UCSD-AML1 (cell line): ENCODE measurements at regions not wholly inside any gene's neighbourhood (a gene's known extent, or its start where the extent isn't known, plus 50 kb on each side); places are given as distances from the start of the nearest gene placed in this dataset.
"Not testable (repeated sequence)": the region's sequence is repeated elsewhere in the genome, so short reads cannot be mapped to it uniquely, and the experiment has no call there.

Experiments used
- DNase-seq: peaks from one replicate; lab custom pipeline; 2025; ENCODE audit not compliant: unreplicated experiment; lab: John Stamatoyannopoulos, UW

DNA sequence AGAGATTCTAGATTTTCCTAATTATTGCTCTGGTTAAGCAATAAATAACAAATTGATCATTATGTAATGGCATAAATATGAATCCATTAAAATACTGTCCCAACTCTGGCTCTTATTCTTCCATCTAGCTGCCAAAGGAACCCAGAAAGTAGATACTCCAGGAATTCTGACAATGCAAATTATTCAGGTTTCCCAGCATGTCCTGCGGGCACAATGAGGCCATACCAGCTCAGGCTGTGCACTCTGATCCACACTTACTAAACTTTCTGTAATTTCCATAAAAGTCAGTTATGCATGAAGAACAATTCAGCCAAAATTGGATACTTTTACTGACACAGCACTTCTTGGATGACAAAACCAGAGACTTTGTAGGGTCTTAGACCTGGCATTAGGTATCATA lies 576.3 kb downstream of the KCNH5 start:
- no peak for DNase-seq

DNA sequence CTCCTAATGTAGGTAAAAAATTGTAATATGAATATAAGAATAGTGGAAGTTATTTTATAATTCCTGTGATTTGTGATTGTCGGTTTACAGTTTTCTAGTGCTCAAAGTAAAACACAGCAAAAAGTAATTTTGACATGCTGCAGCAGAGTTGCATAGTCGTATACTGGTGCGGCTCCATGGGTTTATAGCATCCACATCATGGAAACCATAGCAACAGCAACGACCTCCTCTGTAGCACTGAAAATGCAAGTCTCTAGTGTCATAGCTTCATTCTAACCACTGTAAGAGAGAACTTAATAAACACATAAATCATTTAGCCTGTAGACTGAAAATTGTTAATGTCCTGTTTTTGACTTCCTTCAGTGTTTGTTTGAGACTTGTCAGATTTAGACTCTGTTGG lies 574.3 kb downstream of the KCNH5 start:
- DNase-seq: no peak

DNA sequence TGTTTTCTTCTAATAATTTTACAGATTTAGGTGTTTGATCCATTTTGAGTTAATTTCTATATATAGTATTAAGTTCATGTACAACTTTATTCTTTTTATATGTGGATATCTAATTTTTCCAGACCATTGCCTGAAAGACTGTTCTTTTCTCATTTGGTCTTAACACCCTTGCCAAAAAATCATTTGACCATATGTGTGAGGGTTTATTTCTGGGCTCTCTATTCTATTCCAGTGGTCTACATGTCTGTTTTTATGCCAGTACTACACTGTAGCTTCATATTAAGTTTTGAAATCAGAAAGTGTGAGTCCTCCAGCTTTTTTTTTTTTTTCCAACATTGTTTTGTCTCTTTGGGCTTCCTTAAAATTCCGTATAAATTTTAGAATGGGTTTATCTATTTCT lies 554.1 kb downstream of the KCNH5 start:
- no peak for DNase-seq

DNA sequence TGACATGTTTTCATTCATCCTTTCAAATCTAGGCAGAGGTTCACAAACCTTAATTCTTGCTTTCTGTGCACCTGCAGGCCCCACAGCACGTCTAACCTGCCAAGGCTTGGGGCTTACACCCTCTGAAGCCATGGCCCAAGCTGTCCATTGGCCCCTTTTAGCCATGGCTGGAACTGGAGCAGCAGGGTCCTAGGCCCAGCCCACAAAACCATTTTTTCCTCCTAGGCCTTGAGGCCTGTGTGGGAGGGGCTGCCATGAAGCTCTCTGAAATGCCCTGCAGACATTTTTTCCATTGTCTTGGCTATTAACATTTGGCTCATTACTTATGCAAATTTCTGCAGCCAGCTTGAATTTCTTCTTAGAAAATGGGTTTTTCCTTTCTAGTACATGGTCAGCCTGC lies 547.5 kb downstream of the KCNH5 start:
- DNase-seq: no peak

DNA sequence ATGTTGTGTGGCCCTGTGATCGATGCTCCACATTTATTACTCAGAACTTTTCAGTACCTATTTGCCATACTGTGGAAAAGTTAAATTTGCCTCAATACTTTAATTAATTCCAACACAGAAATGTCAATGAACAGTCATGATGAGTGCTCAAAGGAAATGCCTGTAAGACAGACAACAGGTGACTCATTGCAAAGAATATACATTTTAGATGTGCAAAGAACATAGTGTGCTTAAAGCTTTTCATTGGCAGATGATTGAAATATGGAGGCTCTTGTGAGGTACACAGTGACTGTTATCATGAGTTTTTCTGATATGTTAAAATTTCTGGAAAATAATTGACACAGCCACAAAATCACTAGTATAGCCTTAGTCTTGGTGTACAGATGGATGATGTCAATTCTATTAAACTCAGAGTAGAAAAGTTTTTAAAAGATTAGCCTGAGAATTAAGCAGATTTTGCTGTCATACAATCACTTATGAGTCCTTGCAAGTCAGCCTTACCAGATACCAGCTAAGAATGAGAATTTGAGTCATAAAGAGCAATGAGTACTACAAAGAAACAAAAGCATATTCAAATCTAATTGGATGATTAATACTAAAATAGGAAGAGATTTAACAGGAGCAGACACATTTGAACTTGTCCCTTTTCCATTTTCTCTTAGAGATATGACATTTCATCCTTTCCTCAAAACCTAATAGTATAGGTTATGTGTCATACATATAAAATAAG lies 544.1 kb downstream of the KCNH5 start:
- no peak for DNase-seq

DNA sequence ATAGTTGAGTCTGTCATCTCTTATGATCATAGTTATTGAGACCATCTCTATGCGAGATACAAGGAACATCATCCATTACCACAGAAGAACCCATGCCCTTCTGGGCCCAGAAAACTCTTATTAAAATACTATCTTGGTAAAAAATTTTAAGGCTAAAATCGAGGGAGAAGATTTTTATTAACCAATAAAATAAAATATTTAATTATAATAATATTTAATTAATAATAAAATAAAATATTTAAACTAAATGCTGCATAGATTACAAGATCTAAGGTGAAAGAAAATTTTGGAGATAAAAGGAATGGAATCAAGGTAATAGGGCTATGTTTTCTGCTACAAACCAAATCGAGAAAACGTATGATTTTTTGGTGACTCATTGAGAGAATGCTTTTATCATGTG lies 540.2 kb downstream of the KCNH5 start:
- no peak for DNase-seq

DNA sequence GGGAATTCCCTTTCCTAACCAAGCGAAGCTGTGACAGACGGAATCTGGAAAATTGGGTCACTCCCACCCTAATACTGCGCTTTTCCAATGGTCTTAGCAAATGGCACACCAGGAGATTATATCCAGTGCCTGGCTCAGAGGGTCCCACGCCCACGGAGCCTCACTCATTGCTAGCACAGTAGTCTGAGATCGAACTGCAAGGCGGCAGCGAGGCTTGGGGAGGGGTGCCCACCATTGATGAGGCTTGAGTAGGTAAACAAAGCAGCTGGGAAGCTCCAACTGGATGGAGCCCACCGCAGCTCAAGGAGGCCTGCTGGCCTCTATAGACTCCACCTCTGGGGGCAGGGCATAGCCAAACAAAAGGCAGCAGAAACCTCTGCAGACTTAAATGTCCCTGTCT lies 523.9 kb downstream of the KCNH5 start:
- DNase-seq: not testable (repeated sequence)

DNA sequence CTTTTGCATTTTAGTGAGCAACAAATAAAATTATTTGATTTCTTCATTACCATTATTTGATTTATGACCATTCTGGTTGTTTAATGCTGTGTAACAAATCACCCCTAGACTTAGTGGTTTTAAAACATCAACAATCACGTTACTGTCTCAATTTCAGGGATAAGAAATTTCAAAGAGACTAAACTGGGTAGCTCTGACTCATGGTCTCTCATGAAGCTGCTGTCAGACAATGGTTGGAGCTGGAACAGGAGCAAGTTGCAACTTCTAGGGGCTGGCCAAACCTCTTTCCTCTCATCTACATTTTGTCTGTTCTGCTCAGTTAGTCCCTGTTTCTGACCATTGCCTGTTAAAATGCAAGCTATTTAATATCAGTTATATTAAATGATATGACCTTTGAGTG lies 517.0 kb downstream of the KCNH5 start:
- no peak for DNase-seq

DNA sequence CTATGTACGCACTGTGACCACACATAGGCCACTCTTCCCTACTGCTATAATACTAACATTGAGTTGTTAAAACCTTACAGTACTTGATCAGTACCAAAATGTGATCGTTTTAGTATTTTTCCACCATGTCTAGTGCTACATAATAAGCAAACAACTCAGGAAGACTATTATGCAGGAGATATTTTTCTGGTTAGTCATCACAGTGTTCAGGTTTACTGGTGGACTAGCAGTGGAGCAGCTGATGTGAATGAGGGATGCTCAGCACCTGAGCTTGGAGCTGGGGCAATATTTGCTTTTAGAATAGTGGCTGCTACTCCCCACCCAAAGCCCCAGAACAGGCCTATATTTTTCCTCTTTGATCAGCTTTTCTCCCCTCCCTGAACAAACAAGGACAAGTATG lies 513.1 kb downstream of the KCNH5 start:
- no peak for DNase-seq

DNA sequence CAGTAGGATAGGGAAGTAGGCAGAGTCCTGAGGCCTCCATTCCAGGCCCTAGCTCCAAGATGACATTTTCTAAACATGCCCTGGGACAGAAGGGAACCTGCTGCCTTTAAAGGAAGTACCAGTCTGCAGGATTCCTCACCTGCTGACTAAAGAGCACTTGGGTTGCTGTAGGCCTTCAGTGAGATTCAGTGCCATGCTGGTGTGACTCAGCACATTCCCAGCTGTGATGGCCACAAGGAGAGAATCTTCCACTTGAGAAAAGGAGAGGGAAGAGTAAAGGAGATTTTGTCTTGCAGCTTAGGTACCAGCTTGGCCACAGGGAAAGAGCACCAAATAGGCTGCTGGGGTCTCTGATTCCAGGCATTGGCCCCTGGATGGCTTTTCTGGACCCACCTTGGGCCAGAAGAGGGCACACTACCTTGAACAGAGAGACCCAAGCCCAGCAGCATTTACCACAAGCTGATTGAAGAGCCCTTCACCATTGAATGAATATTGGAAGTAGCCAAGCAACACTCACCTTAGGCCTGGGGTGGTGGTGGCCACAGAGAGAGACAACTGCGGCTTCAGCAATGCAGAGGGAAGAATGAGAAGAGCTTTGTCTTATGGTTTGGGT lies 498.3 kb downstream of the KCNH5 start:
- DNase-seq: no peak

DNA sequence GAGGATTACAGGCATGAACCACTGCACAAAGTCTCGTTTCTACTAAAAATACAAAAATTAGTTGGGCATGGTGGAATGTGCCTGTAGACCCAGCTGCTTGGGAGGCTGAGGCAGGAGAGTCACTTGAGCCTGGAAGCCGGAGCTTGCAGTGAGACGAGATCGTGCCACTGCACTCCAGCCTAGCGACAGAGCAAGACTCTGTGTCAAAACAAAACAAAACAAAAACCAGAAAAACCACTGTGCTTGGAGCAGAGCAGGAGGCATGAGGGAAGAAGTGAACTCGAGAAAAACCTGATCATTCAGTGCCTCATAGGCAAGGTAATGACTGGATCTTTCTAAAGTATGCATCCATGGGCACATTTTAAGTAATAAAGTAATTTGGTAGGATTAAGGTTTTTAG lies 487.8 kb downstream of the KCNH5 start:
- no peak for DNase-seq

DNA sequence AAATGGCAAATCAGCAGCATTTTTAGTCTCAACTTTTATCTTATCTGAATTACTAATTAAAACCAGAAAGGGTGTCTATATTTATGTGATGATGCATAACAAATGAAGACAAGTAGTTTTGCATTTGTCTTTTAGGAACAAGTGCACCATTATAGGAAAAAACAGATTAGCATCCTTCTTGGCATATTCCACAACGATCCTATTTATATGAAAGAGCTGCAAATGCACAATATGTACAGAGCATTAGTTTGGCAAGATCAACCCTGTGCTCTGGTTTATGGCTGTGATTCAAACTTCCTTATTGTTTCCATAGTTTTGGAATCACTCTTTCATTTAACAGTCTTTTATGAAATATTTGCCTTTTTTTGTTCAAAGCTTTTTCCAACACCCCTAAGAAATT lies 486.8 kb downstream of the KCNH5 start:
- no peak for DNase-seq

DNA sequence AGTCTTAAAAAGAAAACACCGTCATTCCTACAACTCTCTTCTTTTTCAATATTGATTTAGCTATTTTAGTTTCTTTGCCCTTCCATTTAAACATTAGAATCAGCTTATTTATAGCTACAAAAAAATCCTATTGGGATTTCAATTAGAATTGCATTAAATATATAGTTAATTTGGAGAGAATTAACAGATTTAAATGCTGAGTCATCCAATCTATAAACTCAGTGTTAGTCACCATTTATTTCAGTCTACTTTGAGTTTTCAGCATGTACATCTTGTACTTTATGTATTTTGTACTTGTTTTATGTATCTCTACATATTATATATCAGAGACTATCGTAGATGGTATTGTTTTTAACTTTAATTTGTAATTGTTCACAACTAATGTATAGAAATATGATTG lies 460.0 kb downstream of the KCNH5 start:
- DNase-seq: no peak

DNA sequence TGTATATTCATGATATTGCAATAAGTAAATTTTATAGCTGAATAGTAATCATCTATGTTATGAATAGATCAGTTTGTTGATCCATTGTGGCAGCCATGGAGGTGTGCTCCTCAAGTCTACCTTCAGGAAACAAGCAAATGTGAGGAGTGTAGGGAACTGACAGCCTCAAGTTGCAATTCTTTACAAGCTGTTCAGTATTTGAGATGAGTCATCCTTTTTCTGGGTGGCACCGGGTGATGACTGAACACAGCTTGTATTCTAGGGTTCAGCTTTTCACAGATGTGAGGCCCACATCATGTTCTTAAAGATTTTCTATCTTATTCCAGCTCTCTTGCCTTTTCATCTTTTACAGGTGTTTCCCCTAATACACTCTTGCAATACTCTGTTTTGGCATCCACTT lies 452.4 kb downstream of the KCNH5 start:
- no peak for DNase-seq

DNA sequence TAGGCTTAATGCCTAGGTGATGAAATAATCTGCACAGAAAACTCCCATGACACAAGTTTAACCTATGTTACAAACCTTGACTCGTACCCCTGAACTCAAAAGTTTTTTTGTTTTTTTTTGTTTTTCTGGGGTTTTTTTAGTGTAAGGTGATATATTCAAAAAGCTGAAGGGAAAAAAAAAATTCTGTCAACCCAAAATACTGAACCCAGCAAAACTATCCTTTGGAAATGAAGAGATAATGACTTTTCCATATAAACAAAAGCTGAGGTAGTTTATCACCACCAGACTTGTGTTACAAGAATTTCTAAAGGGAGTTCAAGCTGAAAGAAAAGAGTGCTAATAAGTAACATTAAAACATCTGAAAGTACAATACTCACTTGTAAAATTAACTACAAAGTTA lies 448.1 kb downstream of the KCNH5 start:
- no peak for DNase-seq

DNA sequence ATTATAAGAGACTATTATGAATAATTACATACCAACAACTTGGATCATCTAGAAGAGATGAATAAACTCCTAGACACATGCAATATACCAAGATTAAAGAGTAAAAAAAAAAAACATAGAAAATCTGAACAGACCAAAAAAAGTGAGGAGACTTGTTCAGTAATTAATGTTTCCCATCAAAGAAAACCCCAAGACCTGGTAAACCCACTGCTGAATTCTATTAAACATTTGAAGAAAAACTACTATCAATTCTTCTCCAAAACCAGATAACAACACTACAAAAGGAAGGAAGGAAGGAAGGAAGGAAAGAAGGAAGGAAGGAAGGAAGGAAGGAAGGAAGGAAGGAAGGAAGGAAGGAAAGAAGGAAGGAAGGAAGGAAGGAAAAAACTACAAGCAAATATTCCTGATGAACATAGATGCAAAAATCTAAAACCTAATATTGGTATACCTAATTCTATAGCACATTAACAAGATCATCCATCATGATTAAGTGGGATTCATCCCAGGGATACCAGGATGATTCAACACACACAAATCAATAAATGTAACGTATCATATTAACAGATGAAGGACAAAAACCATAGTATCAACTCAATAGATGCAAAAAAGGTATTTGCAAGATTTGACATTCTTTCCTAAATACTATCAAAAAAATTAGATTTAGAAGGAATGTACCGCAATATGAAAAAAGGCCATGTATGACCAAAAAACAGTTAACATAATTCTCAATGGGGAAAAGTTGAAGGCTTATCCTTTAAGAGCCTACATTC lies 445.5 kb downstream of the KCNH5 start:
- DNase-seq: no peak

DNA sequence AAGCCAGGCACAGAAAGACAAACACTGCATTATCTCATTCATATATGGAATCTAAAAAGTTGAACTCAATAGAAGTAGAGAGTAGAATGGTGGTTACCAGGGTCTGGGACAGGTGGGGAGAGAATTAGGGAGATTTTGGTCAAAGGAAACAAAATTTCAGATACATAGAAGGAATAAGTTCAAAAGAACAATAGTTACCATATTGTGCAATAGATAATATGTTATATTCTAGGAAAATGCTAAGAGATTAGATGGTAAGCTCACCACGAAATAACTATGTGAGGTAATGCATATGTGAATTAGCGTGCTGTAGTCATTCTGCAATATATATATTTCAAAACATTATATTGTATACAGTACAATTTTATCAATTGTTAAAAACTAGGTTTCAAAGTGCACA lies 442.5 kb downstream of the KCNH5 start:
- no peak for DNase-seq

DNA sequence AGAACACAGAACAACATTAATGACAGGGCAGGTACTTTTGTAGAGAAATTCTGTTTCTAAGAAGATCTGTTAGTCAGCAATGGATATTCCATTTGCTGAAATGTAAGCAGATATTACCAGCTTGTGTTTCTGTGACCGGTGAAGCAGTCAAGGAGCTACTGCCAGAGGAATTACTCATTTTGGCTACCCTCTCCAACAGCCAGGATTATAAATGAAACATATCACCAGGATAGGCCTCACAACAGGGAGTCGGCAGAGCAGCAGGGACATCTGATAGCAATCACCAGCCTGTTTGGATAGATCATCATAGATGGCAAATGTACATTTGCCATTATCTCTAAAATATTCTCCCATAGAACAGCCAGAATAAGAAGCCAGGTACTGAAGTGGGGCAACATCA lies 440.7 kb downstream of the KCNH5 start:
- no peak for DNase-seq

DNA sequence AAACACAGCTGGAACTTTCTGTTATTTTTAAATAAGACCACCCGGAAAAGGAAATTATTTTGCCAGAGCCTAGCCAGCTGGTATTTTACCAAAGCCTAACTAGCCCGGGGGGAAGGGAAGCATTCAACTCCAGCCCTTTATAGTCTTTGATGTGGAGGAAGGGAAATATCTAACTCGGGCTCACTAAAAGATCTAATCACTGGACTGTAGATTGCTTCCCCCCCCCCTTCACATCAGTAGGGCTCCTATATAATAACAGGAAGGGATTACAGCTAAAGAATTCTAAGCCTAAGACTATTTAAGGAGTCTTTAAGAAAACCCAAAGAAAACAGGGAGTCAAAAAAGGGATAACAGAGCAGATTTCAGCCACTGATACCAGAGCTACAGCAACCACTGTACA lies 431.1 kb downstream of the KCNH5 start:
- no peak for DNase-seq

DNA sequence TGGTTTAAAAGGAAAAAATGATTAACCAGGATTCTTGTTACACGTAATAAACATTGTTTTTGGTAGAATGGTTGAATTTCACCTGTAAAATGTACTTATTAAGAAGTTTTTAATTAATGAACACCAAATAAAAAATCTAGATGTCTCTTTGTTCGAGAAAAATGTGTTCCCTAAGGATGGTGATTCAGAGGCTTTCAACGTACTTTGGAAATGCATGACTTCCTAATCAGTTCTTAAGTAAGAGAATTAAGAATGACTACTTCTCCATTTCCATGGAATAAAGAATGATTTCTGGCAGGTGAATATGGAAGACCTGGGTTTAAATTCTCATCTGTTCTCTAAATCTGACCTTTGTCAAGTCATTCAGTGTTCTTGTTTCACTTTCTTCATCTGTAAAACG lies 428.6 kb downstream of the KCNH5 start:
- DNase-seq: no peak

DNA sequence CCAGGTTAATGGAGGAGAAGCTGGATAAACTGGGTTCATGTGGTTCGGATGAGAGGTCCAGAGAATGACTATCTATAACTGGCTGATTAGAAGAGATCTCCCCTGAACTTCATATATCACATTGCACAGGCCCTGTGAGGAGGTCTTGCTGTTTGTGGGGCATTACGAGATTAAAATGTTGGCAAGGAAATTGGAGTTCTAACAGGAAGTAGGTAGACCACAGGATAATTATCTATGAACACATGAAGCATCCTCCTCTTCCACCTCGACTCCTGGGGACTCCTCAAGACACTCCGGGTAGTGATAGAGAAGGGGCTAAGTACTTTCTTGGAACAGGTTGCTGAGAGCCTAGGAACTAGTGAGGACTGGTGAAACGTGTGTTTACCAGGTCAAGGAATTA lies 418.8 kb downstream of the KCNH5 start:
- no peak for DNase-seq

DNA sequence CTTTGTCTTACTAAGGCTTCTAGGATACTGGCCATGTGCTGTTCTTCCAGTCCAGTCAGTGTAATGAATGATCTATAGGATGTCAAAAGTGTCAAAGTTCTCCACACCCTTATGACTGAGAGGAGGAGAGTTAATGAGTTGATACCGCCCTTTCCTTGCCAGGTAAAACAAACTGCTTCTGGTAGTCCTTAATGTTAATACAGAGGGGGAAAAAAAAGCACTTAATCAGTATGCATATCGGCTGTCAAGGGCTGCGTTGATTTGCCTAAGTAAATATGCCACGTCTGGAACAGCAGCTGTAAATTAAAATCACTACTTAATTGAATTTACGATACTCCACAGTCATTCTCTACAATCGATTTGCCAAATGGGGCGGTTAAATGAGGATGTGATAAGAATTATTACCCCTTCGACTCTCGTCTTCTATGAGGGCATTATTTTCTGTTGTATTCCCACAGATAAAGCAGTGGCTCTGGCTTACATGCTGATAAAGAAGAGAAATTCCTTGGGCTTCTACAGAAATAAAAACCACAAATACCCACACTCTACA lies 416.0 kb downstream of the KCNH5 start:
- DNase-seq: no peak
